NK-92 treated with Interleukin-12 subunit alpha and Interleukin-12 subunit beta, amount 100 ng/mL, for 24 hours (cell line): ENCODE measurements at regions not wholly inside any gene's neighbourhood (a gene's known extent, or its start where the extent isn't known, plus 50 kb on each side); places are given as distances from the start of the nearest gene placed in this dataset.
"Not testable (repeated sequence)": the region's sequence is repeated elsewhere in the genome, so short reads cannot be mapped to it uniquely, and the experiment has no call there.

Source experiments
- DNase-seq: peaks from one replicate; lab custom pipeline; 2025; lab: John Stamatoyannopoulos, UW

DNA sequence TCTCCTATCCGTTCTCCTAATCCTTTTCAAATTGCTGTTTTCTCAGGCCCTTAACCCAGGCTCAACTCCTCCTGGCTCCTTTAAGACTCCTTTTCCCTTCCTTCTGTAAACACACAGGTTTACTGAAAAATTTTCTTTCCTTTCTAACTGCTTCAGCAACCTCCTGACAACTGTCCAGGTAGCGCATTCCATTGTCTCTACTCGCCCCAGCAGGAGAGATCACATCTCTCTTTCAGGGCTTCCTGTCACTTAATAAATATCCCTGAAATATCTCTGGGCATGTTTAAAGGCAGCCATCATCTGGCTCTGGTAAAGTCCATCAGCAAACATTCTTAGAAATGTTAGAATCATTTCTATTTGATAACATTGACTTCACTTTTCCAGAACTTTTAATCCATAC lies 211.2 kb upstream of the PTBP2 start:
- DNase-seq: no peak

GRCh38 chr1:96510911-96511310 lies 210.7 kb upstream of the PTBP2 start:
- DNase-seq: no peak

- DNase-seq: no peak
Observed at GRCh38 chr1:96513136-96513535, 208.4 kb upstream of the PTBP2 start.

GRCh38 chr1:96515430-96515829 lies 206.2 kb upstream of the PTBP2 start:
- no peak for DNase-seq

DNA sequence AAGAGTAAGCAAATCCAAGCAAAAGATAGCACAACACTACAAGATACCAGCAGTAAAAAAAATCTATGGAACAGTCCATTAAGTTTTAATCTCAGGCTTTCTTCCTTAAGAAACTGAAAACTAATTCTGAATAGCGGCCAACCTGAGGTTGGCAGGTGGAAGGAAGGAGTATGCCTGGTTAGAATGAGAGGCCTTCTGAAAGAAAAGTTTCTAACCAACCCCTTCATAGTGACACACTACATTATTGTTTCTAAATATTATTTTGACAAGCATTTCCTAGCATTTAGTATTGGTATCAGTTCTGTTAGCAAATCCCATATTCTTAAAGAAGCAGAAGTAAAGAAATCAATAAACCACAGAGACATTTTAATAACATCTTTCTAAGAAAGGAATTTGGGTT lies 205.7 kb upstream of the PTBP2 start:
- no peak for DNase-seq

GRCh38 chr1:96519851-96520578 lies 201.6 kb upstream of the PTBP2 start:
- DNase-seq: no peak

- DNase-seq: no peak
Observed at GRCh38 chr1:96520579-96520947, 201.0 kb upstream of the PTBP2 start.

- DNase-seq: no peak
Observed at GRCh38 chr1:96521010-96521409, 200.6 kb upstream of the PTBP2 start.

DNA sequence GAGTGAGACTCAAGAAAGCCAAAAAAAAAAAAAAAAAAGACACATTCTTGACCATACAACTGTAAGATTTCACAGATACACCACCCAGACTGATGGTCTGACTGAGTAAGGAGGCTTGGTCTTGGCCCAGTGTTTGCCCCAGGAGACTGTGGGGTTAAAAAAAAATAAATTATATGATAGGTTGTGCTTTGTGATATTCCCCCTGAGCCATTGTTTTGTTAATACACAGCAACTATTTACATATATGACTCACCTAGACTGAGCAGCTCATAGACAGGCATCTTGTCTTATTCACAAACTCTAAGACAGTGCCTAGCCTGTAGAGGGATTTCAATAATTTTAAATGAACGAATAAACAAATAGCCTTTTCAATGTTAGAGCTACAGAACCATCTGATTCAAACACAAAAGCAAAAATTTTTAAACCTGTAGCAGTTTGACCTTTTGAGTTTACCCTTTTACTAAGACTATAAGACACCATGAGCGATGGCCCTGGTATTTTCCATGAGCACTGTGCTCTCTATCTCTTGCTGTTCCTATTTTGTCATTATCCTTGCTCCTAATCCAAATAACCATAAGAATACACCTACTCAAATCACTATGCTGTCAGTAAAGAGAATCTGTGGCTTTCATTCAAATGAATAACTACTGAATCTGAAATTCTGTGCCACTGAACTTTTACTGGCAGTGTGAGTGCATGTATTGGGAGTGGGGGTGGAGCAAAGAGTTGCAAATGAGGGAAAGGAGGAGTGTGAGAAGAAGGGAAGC lies 199.4 kb upstream of the PTBP2 start:
- no peak for DNase-seq

GRCh38 chr1:96522927-96523326 lies 198.7 kb upstream of the PTBP2 start:
- no peak for DNase-seq

DNA sequence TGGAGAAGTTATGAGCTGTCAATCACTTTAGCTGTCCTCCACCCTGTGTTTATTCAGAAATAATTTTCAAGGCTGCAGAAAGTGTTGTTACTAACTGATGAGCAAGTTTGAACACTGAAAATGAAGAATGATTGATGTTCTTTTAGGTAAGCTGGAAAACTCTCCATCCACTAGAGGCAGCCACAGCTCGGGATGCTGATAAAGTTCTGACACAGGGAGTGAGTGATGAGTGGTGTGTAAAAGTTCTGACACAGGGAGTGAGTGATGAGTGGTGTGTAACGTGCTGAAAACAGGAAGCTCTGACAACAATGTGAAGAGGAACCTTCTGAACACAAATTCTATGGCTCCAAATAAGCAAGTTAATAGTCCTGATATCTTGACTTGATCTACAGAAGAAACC lies 197.5 kb upstream of the PTBP2 start:
- no peak for DNase-seq

- DNase-seq: no peak
Observed at GRCh38 chr1:96525657-96526557, 195.7 kb upstream of the PTBP2 start.

DNA sequence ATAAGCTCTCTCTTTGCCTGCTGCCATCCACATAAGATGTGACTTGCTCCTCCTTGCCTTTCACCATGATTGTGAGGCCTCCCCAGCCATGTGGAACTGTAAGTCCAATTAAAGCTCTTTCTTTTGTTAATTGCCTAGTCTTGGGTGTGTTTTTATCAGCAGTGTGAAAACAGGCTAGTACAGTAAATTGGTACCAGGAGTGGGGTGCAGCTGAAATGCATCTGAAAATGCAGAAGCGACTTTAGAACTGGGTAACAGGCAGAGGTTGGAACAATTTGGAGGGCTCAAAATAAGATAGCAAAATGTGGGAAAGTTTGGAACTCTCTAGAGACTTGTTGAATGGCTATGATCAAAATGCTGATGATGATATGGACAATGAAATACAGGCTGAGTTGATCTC lies 192.9 kb upstream of the PTBP2 start:
- DNase-seq: not testable (repeated sequence)

DNA sequence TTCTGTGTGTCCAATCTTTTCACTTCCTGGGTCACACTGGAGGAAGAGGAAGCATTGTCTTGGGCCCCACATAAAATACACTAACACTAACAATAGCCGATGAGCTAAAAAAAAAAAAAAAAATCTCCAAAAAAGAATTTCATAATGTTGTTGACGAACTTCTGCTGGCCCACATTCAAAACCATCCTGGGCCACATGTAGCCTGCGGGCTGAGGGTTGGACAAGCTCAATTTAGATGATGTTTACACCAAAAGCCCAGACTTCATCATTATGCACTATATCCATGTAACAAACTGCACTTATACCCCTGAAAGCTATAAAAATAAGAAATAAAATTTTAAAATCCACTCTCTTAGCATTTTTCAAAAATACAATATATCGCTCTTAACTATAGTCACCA lies 187.8 kb upstream of the PTBP2 start:
- no peak for DNase-seq

DNA sequence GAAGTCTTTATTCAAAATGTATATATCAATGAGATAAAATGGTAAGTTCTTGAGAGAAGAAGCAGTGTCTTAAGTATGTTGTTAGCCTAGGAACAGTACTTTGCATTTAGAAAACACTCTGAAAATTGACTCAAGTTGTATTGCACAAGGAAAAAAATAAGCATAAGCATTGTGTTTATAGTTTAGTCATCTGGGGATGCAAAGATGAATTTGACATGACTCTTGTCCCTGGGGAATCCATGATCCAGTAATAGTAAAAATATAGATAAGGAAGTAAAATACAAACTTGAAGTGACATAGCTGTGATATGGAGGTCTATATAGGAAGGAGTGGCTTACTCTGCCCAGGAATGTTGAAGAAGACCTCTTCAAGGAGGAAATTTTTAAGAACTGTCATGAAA lies 185.0 kb upstream of the PTBP2 start:
- no peak for DNase-seq

GRCh38 chr1:96538111-96538641 lies 183.4 kb upstream of the PTBP2 start:
- DNase-seq: no peak

- no peak for DNase-seq
Observed at GRCh38 chr1:96538883-96539282, 182.7 kb upstream of the PTBP2 start.

- no peak for DNase-seq
Observed at GRCh38 chr1:96541491-96541890, 180.1 kb upstream of the PTBP2 start.

GRCh38 chr1:96544051-96544830 lies 177.3 kb upstream of the PTBP2 start:
- no peak for DNase-seq

GRCh38 chr1:96544831-96545221 lies 176.8 kb upstream of the PTBP2 start:
- DNase-seq: no peak

DNA sequence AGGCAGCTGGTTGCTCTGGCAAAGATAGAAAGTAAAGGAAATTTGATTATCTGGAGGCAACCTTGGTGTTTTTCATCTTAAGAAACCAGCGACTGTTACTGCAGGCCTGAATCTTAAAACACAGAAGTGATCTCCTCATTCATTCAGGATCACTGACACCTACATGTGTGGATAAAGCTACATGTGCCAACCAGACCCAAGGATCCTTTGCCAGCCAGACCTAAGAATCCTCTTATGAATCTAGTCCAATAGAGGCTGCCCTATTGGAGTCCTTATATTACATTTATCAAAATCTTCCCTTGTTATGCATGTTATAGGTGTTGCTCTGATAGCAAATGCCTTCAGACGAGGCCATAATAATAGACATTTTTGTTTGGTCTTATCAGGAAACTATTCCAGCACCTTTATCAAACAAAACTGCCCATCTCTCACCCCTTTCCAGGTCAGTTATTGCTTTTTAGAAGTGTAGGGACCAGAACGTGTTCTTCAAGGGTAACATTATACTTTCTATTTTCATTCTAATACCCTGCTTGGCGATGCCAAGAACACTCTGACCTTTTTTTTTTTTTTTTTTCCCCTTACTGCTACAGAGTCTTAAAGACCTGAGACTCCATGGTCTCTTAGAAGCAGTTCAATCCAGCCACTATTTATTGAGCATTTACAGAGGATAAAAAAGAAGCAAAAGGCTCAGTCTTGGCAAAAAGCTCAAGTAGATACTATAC lies 175.5 kb upstream of the PTBP2 start:
- no peak for DNase-seq
